ENCODE measurements at regions not wholly inside any gene's neighbourhood (a gene's known extent, or its start where the extent isn't known, plus 50 kb on each side); places are given as distances from the start of the nearest gene placed in this dataset.
"Not testable (repeated sequence)": the region's sequence is repeated elsewhere in the genome, so short reads cannot be mapped to it uniquely, and the experiment has no call there.

DNA sequence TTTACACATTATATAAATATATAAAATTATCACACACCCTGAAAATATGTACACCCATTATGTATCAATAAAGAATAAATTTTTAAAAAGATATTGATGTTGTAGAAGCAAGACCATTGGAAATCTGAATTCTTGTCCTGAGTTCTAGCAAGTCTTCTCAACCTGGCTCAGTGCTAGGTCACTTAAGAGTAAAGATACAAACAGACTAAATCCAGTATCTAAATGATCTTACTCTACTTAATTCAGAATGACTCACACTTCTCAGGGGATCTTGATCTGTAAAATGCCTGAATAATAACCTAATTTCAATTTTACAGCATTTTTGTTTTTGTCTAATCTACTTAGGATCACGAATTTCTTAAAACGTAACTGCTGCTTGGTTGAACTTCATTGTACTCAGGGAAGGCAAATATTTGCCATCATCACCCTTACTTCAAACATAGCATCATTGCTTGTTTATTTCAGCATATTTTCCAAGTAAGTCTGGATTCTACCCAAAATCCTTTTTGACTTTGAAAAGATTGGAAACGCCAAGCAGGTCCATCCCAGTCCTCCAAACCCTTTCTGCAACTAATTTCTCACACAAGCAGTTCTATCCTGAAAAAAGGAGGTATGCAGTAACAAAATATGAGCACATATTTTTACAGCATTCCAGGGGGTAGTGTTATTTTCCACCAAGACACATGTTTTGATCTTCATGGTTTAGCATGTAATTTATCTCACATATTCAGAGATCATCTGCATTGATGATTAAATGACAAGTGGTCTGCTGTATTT is 582.6 kb downstream of the PSAT1 start:
- DNase-seq, result no peak

DNA sequence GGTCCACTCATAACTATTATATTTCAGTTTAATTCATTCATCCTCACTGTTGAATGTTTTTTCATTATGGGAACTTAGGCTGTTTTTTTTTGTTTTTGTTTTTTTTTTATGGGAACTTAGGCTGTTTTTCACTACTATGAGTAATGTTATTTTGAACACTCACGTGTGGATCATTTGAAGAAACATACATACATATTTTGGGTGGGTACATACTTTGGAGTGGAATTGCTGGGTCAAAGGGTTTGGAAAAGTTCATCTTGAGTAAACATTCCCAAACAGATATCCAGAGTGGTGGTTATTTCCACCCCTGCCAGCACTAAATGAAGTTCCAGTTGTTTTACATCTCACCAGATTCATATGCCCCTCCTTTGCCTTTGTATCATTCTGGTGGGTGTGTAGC is 584.4 kb downstream of the PSAT1 start:
- DNase-seq, result no peak

DNA sequence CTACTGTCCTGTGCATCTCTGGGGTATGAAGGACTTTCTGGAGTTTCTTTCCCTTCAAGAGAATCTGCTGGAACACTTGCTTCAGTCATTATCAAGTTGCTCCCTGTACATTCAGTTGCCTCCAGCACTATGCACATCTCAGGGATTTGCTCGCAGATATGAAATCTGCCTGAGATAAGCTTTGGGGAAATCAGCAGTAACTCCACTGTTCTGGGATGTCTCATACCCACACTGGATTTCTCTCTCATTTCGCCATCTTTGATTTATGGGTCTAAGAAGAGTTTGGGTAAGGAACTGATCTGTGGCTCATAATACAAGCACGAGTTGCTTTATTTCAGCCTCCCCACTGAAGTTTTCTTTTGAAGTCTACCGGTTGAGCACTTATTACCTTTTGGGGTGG is 585.6 kb downstream of the PSAT1 start:
- no peak for DNase-seq

DNA sequence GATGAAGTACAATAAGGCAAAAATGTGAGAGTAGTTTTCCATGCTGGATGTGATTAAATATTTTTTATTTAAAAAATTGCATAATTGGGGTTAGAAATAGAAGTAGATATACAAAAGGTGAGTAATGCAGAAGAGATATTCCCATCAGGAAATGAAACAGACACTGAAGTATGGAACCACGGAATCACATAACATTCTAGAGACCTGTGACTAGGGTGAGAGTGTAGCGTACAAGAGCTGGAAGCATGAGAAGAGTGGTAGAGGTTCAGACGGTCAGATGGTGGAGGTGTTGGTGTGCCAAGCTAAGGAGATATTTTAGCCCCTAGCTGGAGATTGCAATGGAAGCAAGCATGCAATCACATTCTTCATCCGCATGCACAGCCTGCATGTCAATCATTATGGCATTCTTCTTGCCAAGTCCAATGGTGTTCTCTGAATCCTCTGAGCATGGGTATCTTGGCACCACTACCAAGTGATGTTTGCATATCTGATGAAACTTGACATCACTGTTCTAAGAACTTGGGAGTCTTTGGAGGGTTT is 587.8 kb downstream of the PSAT1 start:
- DNase-seq, result no peak

DNA sequence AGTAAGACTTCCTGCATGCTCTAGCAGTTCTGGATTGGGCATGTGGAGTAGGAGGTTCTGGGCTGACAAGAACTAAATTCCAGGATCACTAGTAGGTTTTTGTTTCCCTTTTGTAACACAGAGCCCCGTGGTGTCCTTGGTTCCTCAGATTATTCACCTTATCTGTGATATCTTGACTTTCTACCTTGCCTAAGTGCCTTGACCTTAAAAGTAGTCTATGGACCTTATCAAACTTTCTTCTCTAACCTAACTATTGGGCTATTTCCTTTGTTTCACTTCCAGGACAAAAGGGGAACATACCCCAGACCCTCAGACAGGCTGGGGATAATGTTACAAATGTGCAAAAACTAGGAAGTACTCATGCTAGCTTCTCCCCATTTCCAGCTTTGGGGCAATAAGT is 595.3 kb downstream of the PSAT1 start:
- DNase-seq, result no peak

DNA sequence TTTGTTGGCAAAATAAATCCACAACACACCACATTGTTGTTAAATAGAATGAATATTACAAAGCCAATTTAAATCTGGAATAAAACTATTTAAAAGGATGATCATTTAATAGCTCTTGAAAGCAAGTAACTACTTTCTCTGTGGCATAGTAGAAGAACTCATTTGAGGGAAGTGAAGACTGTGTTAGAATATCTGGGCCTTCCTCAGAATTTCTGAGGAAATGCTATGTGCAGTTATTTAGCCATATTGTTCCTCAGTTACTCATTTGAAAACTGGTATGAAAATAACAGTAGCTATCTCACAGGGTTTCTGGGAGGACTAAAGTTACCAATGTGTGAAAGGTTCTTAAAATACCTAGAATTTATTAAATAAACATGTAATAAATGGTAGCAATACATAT is 595.8 kb downstream of the PSAT1 start:
- DNase-seq, result no peak

DNA sequence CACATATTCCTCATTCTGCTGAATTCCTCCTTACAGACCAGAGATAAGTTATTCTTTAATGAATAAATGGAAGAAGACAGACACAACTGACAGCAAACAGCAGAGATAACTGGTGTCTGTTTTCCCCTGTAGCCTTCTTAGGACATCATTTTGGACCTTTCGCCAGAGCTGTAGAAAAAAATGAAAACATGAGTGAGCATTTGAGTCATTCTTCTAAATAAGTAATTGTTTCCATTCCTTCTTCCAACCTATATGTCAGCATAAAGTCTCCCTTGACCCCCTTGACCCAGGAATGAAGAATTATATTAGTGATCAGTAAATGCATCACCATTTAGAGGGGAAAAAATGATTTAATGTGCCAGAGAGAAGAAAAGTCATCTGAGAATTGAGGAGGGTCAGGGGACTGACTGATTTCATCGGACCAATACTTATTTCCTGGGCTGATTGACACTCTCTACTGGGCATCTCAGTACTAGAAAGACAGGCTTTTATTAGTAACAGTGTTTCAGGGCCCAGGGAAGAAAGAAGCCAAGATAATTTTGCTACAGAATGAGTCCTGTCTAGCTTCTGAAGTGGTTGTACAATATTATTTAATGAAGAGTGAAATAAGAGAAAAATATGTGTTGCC is 597.0 kb downstream of the PSAT1 start:
- no peak for DNase-seq

DNA sequence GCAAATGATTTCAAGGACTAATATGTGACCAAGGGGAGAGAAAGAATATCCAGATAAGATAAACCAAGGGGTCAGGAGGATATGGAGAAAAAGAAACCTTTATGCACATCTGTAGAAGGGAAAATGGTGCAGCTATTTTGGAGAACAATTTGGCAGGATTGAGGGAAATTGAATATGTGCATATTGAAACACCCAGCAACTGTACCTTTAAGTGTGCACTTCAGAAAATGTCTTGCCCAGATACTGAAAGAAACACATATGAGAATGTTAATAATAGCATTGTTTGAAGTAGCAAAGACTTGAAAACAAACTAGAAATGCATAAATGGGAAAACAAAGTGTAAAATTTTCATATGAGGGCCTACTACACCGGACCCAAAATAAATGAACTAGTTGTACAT is 599.6 kb downstream of the PSAT1 start:
- no peak for DNase-seq

DNA sequence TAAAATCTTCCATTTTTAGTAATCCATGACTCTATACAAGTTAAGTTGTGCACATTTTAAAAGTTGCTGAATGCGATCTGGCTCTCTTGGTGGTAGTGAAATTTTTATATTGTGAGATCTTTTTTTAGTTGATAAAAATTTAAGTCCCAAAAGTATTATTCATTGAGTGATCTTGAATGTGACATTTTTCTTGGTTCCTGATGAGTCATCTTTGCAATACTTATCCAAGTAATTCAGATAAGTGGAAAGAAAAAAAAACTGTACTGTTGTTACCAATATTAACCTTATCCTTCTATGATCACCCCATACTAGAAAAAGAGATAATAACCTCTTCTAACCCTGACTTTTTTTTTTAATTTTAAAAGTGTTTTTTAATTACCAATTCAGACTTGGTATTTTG is 601.3 kb downstream of the PSAT1 start:
- DNase-seq, result no peak

DNA sequence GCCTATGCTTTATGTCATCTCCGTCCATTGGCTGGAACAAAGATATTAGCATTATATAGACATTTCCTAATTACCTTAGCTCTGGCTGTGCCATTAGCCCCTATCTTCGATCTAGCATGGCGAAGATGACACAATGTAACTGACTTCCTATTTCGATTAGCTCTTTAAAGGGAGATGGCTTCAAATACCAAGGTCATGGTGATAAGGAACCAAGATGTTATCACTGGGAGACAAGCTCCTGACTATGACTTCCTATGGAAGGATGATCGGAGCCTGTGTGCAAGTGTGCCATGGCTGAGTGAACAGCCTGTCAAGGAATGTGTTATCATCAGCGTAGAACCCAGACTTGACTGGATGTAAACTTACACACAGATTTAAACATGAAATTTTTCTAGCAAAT is 602.1 kb downstream of the PSAT1 start:
- no peak for DNase-seq

DNA sequence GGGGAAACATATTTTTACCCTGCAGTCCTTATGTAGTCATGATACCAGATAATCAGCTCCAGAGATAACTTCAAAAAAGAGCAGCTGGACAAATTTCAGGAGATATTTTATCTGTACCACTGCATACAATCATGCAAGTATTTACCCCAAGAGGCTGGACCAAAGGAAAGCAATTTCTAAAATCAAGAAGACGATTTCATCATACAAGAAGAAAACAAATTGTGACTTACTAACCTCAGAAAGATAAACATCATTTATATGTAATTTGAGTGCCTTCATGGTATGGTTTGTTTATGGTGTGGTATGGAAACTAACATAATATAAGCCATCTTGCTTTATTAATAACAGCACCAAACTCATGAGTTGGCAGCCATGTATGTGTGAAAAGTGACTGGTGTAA is 603.6 kb downstream of the PSAT1 start:
- no peak for DNase-seq

DNA sequence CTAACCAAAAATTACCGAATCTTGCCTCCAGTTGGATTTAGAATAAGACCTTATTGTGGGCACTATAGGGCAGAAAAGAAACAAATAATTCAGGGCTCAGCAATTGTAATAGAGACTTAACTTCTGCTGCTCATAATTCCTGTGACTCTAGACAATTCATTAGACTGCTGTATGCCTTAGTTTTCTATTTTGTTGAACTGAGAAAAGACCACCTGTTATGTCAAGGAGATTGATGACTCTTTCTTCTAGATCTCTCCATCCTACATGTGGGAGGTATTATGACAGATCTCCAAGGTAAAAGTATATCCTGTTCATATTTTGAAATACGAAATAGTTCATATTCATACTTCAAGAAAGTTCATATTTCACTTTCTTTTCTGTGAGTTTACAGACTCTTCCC is 605.1 kb downstream of the PSAT1 start:
- DNase-seq, result no peak

DNA sequence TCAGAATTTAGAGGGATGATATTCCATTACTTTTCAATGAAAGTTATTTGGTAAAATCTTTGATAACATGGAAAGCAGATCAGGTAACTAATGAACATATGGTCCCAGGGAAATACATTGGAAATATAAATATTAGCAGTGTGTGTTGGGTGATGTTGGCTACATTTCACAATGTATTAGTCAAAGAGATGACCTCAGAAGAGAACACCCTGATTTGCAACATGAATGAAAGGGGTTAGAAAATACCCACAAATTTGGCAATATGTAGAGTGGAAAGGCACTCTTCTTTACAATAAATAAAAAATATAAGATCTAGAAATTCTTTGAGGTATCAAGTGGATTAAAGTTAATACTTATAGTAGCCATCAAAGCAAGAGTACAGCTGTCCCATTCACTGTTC is 606.7 kb downstream of the PSAT1 start:
- DNase-seq, result no peak

DNA sequence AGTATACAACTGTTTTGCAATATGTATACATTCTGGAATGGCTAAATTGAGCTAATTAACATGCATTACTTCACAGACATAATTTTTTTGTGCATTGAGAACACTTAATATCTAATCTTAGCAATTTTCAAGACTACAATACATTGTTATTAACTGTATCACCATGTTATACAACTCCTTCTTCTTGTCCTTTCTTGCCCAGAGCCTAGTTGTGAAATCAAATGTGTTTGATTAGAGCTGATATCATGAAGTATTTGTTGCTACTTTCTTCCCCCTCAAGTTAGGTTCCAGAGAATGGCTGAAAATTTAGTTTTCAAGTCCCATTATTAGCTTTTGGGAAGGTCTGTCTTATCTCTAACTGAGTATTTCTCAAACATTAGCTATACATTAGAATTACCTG is 607.8 kb downstream of the PSAT1 start:
- no peak for DNase-seq

DNA sequence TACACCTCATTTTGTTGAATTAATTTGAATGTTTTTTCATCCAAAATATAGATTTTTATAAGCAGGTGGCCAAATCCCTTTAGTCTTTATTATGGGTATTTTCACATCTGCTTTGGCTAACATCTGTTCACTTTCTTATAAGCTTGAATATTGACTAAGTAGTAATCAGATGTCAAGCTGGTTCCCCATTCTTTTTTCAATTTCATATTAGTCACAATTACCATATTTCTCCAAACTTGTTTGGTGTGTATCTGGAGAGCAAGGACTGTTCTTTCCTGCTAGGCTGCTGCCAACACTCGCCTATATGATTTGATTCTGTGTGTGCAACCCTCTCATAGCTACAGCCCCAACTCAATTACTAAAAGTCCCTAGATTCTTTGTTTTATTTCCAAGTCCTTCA is 608.5 kb downstream of the PSAT1 start:
- DNase-seq, result no peak

DNA sequence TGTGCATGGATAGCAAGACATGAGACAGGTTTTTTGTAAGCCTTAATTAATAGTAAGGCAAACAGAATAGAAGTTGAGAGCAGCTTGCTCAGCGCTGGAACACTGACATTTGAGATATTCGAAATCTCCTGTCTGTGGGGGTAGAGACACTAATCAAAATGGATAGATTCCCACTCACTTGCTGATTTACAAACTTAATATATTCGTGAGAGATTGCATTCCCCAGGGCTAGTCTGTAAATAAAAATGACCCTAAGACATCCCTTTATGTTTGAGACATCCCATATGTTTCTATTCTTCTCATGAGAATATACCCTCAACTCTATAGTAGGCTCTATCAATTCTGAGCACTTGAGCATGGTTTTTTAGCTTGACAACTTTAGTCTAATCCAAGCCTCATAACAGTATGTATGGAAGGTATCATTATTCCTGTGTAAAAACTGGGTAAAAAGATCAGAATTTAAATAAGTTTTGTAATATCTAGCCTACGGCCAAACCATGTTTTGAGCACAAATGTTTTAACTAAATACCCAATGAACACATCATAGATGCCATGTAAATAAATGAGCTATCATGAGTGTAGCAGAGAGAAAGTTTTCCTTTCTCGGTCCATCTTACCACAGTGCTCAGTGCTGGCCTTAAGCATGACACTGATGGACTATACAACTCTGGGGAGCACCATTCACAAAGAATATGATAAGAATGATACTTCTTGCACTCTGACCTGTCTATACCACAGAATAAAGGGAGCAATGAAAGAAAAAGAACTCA is 609.2 kb downstream of the PSAT1 start:
- DNase-seq, result no peak

DNA sequence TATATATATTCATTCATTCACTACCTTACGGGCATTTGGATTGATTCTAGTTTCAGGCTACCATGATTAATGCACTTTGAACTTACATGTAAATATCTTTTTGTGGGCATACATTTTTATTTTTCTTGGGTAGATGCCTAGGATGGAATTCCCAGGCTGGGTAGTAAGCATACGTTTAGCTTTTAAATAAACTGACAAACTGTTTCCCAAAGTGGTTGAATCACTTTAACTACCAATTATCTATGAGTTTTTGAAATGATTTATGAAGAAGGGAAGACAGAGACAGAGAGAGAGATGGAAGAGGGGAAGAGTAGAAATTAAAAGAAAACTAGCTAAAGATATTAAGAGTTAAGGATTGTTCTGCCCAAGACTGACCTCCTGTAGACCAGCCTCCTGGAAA is 612.6 kb downstream of the PSAT1 start:
- no peak for DNase-seq

DNA sequence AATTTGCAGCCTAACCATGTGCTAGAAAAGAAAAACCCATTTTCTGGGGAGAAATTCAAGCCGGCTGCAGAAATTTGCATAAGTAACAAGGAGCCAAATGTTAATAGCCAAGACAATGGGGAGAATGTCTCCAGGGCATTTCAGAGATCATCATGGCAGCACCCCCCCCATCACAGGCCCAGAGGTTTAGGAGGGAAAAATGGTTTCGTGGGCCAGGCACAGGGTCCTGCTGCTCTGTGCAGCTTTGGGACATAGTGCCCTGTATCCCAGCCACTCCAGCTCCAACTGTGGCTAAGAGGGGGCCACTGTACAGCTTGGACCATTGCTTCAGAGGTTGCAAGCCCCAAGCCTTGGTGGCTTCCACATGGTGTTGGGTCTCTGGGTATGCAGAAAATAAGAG is 620.0 kb downstream of the PSAT1 start:
- not testable (repeated sequence) for DNase-seq

DNA sequence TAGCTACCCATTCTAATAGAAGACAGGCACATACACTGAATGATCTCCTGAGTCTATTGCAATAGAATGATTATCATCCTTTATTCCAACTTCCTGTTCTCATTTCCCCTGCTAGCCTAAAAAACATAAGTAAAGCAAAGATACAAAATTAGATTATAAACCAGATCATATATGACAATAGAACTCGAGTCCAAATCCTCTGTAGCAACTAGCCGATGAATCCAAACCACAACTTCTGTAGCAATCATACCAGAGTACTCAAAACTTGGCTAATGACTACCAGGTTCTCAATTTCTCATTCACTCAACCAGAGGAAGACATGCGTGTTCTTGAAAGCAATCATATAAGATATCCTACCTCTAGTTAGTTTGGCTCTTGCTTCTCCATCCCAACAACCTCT is 622.1 kb downstream of the PSAT1 start:
- DNase-seq, result no peak

DNA sequence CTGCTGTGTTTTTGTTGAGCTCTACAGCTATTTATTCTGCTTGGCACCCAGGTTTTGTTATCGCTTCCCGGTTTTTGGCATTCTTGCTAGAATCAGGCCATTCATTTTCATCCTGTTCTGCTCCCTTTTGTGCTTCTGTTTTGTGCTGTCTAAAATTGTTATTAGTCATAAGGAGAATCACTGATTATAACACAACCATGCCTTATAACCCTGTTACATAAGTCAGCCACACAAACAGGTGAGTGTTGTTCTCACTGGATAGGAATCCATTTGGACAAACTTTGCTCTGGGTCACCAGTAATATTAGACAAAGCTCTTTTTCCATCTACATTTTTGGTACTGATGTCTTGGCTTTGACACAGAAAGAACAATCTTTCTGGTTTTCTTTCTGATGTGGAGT is 622.8 kb downstream of the PSAT1 start:
- no peak for DNase-seq

DNA sequence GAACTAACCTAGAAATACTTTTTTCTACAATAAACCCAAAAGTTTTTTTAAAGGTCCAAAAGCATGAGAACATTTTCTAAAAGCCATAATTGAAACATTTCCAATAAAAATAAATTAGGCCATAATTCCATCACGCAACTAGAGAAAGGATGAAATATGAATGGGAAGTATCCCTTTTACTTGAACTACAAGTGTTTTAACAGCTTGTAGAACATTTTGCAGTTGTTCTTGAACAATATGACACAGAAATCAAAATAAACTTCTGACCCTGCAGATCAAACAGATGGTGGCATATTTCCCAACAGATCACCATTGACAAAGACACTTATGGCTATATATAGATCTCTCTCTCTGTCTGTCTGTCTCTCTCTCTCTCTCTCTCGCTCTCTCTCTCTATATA is 624.4 kb downstream of the PSAT1 start:
- no peak for DNase-seq

DNA sequence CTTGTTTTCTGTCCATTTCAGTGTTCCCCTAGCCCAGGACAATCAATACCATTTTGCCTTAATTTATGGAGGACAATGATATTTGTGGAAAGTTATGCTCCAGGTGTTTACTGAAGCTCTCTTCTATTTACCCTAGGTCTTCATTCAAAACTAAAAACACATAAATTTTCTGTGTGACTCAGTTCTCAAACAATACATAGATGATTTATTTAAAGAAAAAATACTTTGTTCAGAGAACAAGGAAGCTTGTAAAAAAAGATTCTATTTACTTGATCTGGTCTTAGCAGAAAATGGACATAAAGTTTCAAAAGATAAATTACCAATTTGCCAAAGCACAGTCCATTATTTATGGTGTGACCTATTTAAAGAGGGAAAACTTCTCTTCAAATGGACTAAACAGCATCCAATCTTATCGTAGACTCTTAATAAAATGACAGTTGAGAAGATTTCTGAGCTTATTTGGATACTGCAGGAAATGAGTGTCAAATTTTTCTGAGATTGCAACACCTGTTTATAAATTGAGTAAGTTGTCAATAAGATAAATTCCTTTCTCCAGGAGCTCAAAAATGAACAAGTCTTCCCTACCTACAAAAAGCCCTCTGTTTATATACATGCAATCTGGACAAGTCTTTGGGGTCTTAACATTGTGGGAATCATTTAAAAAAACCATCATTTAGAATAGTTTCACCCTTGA is 627.2 kb downstream of the PSAT1 start:
- DNase-seq, result no peak
